Testis (tissue), 2 donors: ENCODE measurements at regions not wholly inside any gene's neighbourhood (a gene's known extent, or its start where the extent isn't known, plus 50 kb on each side); places are given as distances from the start of the nearest gene placed in this dataset.

Experiments used
- DNase-seq: peaks from one replicate; pipeline ENCODE4 v3.0.0-alpha.2; 2019
- H3K27ac ChIP-seq, 2 donors: fragments of 200-600 bp; sonication (generic); one replicate each; pipeline ENCODE4 v1.5.1; 2019
- H3K27me3 ChIP-seq: fragments of 200-600 bp; sonication (generic); one replicate; pipeline ENCODE4 v1.5.1; 2019
- H3K36me3 ChIP-seq: fragments of 200-600 bp; sonication (generic); one replicate; pipeline ENCODE4 v1.5.1; 2017; ENCODE audit warnings: low read depth; ENCODE audit errors: missing control alignments
- H3K4me1 ChIP-seq: fragments of 200-600 bp; sonication (generic); one replicate; pipeline ENCODE4 v1.5.1; 2019
- H3K4me3 ChIP-seq, 2 donors: fragments of 200-600 bp; sonication (generic); one replicate each; pipeline ENCODE4 v1.5.1; 2017 to 2019
- H3K9me3 ChIP-seq: fragments of 200-600 bp; sonication (generic); one replicate; pipeline ENCODE4 v1.5.1; 2017
- POLR2A ChIP-seq: fragments of 450-650 bp; IDR thresholded peaks from one replicate; pipeline ENCODE4 v1.6.1; 2017; ENCODE audit warnings: antibody characterized with exemption, mild to moderate bottlenecking, moderate library complexity
- WGBS, 2 donors: methylation state at CpG; one replicate each; pipeline ENCODE4 v1.1.5; 2018; 5-methylcytosine and 5-hydroxymethylcytosine counted together
- intact Hi-C: fragments of 100-400 bp; cut with DNase I; formaldehyde crosslinking; loops from one replicate; pipeline ENCODE4 v1.15.1; 2023; ENCODE audit warnings: low total_unique reads
- TF ChIP-seq, protein P1 (sequence below), 3 experiments: fragments of 450-650 bp in 2 of 3; fragments of 200-600 bp in 1 of 3; sonication (generic) in 1 of 3; IDR thresholded peaks; one replicate each; pipeline ENCODE4 v1.5.1; 2016 to 2019; ENCODE audit warnings: antibody characterized with exemption in 3 of 3, mild to moderate bottlenecking in 2 of 3, moderate library complexity in 1 of 3

DNA sequence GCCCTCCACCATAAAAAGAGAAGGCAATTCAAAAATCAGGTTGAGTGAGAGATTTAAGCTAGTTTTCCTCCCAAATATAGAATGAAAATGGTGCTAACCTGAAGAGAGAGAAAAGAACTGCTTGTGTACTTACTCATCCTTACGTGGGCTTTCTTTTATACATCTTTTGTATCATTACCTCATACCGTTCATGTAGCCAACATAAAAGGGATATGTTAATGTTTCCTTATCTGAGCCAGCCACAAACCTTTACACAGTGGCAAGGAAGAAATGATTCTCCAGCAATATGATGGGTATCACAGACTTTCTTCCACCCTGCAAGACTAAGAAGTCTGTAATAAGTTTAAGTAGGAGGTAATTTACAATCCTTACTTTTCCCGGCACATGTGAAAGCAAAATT, 600.8 kb upstream of the ZNF385D start:
- no peak overlapping the region for H3K4me3 ChIP-seq
- H3K27me3 ChIP-seq, result no peaks in the 10 kb centered on the region
- no peak overlapping the region for H3K27ac ChIP-seq
- no peaks in the 10 kb centered on the region for H3K4me1 ChIP-seq
- DNase-seq, result no peak
- WGBS, 2 donors, result 83 to 89% methylated on average over 3 of the region's 3 CpGs
- H3K36me3 ChIP-seq, result no peaks in the 10 kb centered on the region
- TF ChIP-seq, protein P1, sequence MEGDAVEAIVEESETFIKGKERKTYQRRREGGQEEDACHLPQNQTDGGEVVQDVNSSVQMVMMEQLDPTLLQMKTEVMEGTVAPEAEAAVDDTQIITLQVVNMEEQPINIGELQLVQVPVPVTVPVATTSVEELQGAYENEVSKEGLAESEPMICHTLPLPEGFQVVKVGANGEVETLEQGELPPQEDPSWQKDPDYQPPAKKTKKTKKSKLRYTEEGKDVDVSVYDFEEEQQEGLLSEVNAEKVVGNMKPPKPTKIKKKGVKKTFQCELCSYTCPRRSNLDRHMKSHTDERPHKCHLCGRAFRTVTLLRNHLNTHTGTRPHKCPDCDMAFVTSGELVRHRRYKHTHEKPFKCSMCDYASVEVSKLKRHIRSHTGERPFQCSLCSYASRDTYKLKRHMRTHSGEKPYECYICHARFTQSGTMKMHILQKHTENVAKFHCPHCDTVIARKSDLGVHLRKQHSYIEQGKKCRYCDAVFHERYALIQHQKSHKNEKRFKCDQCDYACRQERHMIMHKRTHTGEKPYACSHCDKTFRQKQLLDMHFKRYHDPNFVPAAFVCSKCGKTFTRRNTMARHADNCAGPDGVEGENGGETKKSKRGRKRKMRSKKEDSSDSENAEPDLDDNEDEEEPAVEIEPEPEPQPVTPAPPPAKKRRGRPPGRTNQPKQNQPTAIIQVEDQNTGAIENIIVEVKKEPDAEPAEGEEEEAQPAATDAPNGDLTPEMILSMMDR (IDR thresholded peaks at IDR 0.05), result no peak
- no peak for TF ChIP-seq POLR2A
- no peaks in the 10 kb centered on the region for H3K9me3 ChIP-seq
- intact Hi-C loops, result no loop called here

DNA sequence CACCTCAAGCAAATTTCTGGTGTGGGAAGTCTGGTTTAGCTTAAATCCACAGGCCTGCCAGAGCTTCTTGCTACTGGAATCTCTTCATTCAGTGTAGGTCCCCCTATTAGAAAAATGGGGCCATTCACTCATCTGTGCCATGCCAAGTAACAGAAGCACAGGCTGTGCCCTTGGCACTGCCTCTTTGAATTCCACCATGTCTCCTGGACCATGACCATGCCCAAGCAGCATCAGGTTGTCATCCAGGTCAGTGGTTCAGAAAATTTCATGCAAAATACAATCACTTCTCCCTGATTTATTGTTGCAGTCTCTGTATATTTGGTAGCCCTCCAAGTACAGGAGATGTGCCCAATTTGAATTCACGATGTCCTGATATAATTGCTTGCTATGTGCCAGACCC, 602.1 kb upstream of the ZNF385D start:
- no peaks in the 10 kb centered on the region for H3K36me3 ChIP-seq
- no peaks in the 10 kb centered on the region for H3K27me3 ChIP-seq
- no peaks in the 10 kb centered on the region for H3K4me1 ChIP-seq
- intact Hi-C loops, result no loop called here
- H3K27ac ChIP-seq, result no peak overlapping the region
- no peak overlapping the region for H3K4me3 ChIP-seq
- TF ChIP-seq, protein P1 (IDR thresholded peaks at IDR 0.05), result no peak
- no peak for TF ChIP-seq POLR2A
- no peaks in the 10 kb centered on the region for H3K9me3 ChIP-seq
- 75 to 79% methylated on average over 1 of the region's 1 CpG for WGBS, 2 donors
- no peak for DNase-seq

DNA sequence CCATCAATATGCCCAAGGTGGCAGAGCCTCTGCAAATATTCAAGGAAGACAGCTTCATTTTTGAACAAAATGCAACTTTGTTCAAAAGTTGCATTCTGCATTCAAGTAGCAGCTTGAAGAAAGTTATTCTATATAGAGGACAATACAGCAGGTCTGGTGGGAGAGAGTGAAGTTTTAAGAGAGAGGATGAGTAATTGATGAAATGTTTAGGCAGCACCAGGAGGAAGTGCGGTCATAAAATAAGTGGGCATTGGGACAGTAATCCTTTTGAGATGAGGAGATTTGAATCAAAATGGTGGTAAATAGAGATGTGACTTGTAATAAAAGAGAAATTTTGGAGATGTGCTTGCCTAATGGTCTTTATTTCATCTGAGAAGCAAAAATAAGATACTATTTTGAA, 607.3 kb upstream of the ZNF385D start:
- TF ChIP-seq POLR2A, result no peak
- TF ChIP-seq, protein P1 (IDR thresholded peaks at IDR 0.05), result no peak
- Histone ChIP-seq H3K4me1 (no peaks in the 10 kb centered on the region), H3K36me3 (no peaks in the 10 kb centered on the region), H3K4me3 (no peak overlapping the region), H3K27ac (no peak overlapping the region), H3K9me3 (no peaks in the 10 kb centered on the region), H3K27me3 (no peaks in the 10 kb centered on the region)
- WGBS, 2 donors, result 89 to 92% methylated on average over 1 of the region's 1 CpG
- DNase-seq, result no peak
- intact Hi-C loops, result no loop called here

DNA sequence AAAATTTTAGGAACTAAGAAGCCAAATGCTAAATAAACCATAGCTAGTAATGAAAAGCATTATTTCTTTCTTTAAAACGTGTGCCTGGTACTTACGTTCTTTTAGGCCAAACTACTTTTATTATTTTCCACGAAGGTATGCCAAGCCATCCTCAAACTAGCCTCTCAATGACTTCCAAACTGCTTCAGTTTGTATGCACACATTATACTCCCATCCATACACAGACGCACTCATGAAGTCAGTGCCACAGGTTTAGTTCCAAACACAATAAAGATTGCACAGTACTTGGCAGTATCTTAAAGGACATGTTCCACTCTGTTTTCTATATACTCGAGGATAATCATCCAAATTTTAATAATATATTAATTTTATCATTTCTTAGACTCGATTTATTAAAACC, 609.2 kb upstream of the ZNF385D start:
- Histone ChIP-seq H3K36me3 (no peaks in the 10 kb centered on the region), H3K4me1 (no peaks in the 10 kb centered on the region), H3K27ac (no peak overlapping the region), H3K27me3 (no peaks in the 10 kb centered on the region), H3K4me3 (no peak overlapping the region), H3K9me3 (no peaks in the 10 kb centered on the region)
- no peak for TF ChIP-seq POLR2A
- TF ChIP-seq, protein P1 (IDR thresholded peaks at IDR 0.05), result no peak
- DNase-seq, result no peak
- intact Hi-C loops, result no loop called here
- WGBS, 2 donors, result 70 to 72% methylated on average over 6 of the region's 6 CpGs

DNA sequence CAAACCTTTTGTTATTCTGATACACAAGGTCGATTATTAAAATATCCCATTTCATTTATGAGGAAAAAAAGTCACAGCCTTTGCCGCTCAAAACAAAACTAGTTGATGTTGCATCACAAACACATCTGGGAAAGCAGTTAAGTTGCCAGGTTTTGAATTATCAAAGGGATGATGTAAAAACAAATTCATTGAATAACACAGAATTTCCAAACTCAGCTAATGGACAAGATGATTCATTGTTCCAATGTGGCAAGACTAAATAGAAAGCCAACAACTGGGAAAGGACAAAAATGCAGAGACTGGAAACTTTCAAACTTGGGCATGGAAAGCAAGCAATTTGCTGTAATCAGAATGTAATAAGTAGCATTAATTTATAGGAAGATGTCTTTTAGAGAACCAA, 610.0 kb upstream of the ZNF385D start:
- intact Hi-C loops, result no loop called here
- DNase-seq, result no peak

More for the DNA sequence above, 610.0 kb upstream of the ZNF385D start:
- Histone ChIP-seq H3K27ac (no peak overlapping the region), H3K4me1 (no peaks in the 10 kb centered on the region), H3K4me3 (no peak overlapping the region), H3K9me3 (no peaks in the 10 kb centered on the region), H3K36me3 (no peaks in the 10 kb centered on the region), H3K27me3 (no peaks in the 10 kb centered on the region)
- TF ChIP-seq, protein P1 (IDR thresholded peaks at IDR 0.05), result no peak
- no peak for TF ChIP-seq POLR2A
- WGBS, 2 donors, result 86 to 89% methylated on average over 2 of the region's 2 CpGs
